Fibroblast of lung (primary cell): ENCODE measurements at regions not wholly inside any gene's neighbourhood (a gene's known extent, or its start where the extent isn't known, plus 50 kb on each side); places are given as distances from the start of the nearest gene placed in this dataset.

Experiments
- DNase-seq, 2 donors: peaks; one replicate each; pipeline versions ENCODE4 v3.0.0 to v3.0.0-alpha.2; 2010; ENCODE audit warnings: low read depth in 2 of 2
- H2AFZ ChIP-seq: 2 replicates; pipeline ENCODE4 v1.5.1; 2012; ENCODE audit warnings: low read length, control low read depth, inconsistent platforms
- H3K27ac ChIP-seq: 2 replicates; pipeline ENCODE4 v1.5.1; 2011; ENCODE audit warnings: low read length, control low read depth; ENCODE audit not compliant: insufficient read depth
- H3K27me3 ChIP-seq: 2 replicates; pipeline ENCODE4 v1.5.1; 2011; ENCODE audit warnings: mild to moderate bottlenecking, low read length; ENCODE audit not compliant: control insufficient read depth, insufficient read depth
- H3K36me3 ChIP-seq: 2 replicates; pipeline ENCODE4 v1.5.1; 2011; ENCODE audit warnings: low read length; ENCODE audit not compliant: control insufficient read depth, insufficient read depth
- H3K4me1 ChIP-seq: 2 replicates; pipeline ENCODE4 v1.5.1; 2011; ENCODE audit warnings: low read length; ENCODE audit not compliant: control insufficient read depth, insufficient read depth; ENCODE audit errors: extremely low read depth
- H3K4me2 ChIP-seq: 2 replicates; pipeline ENCODE4 v1.5.1; 2011; ENCODE audit warnings: low read length, control low read depth; ENCODE audit not compliant: insufficient read depth; ENCODE audit errors: extremely low read depth
- H3K4me3 ChIP-seq, 4 experiments: fragments of 200-600 bp in 1 of 4; sonication (generic) in 1 of 4; replicated peaks in 1 of 4; 2 replicates each; pipeline ENCODE4 v1.5.1; 2011 to 2016; ENCODE audit warnings: low read length in 4 of 4, low read depth in 3 of 4, mild to moderate bottlenecking in 3 of 4, control low read depth in 2 of 4, inconsistent platforms in 1 of 4, mixed read lengths in 1 of 4; ENCODE audit not compliant: insufficient read depth in 1 of 4; ENCODE audit errors: control extremely low read depth in 1 of 4
- H3K79me2 ChIP-seq: 2 replicates; pipeline ENCODE4 v1.5.1; 2012; ENCODE audit warnings: mild to moderate bottlenecking, low read length, inconsistent platforms; ENCODE audit not compliant: control insufficient read depth, insufficient read depth
- H3K9ac ChIP-seq: 2 replicates; pipeline ENCODE4 v1.5.1; 2011; ENCODE audit warnings: mild to moderate bottlenecking, low read length, control low read depth; ENCODE audit not compliant: insufficient read depth
- H3K9me3 ChIP-seq: 2 replicates; pipeline ENCODE4 v1.5.1; 2012; ENCODE audit warnings: low read depth, low read length; ENCODE audit not compliant: control insufficient read depth, insufficient read depth
- H4K20me1 ChIP-seq: 2 replicates; pipeline ENCODE4 v1.5.1; 2011; ENCODE audit warnings: low read length; ENCODE audit not compliant: control insufficient read depth, insufficient read depth; ENCODE audit errors: extremely low read depth
- EZH2 ChIP-seq: IDR thresholded peaks from 2 replicates; pipeline ENCODE4 v1.5.1; 2012; ENCODE audit warnings: low read length, control low read depth, mild to moderate bottlenecking; ENCODE audit errors: missing control alignments
- TF ChIP-seq, protein P1 (sequence below), 2 donors: IDR thresholded peaks in 1 of 2; conservative IDR thresholded peaks in 1 of 2; 1 replicate in 1 of 2; 2 replicates in 1 of 2; pipeline ENCODE4 v1.5.1; 2011 to 2012; ENCODE audit warnings: low read length in 2 of 2, control low read depth in 1 of 2, inconsistent platforms in 1 of 2, low read depth in 1 of 2, mild to moderate bottlenecking in 1 of 2

DNA sequence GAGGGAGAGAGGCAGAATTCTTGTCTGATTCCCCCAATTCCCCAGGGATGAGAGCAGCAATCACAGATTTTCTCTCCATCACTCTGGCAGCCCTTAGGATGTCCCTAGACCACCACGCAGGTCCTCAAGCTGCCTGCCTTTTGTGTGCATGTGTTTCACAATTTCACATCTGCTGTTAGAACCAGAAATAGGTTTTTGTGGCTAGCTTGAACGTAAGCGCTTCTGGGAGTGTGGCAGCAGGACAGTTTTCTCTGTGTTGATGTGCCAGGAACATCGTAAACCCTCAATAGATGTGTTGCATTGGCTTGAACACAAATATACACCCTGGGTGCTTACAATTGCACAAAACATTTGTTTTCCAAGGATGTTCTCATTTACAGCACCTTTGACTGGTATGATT lies 78.8 kb upstream of the TMTC4 start:
- Histone ChIP-seq H3K27me3 (no peaks in the 10 kb centered on the region), H3K4me2 (no peak overlapping the region), H3K9ac (no peak overlapping the region), H3K79me2 (no peaks in the 10 kb centered on the region), H3K4me1 (no peaks in the 10 kb centered on the region), H3K27ac (no peak overlapping the region), H3K36me3 (no peaks in the 10 kb centered on the region), H3K4me3 (no peak overlapping the region), H4K20me1 (no peaks in the 10 kb centered on the region), H3K9me3 (no peaks in the 10 kb centered on the region), H2AFZ (no peak overlapping the region)
- no peak for DNase-seq
- TF ChIP-seq, protein P1, sequence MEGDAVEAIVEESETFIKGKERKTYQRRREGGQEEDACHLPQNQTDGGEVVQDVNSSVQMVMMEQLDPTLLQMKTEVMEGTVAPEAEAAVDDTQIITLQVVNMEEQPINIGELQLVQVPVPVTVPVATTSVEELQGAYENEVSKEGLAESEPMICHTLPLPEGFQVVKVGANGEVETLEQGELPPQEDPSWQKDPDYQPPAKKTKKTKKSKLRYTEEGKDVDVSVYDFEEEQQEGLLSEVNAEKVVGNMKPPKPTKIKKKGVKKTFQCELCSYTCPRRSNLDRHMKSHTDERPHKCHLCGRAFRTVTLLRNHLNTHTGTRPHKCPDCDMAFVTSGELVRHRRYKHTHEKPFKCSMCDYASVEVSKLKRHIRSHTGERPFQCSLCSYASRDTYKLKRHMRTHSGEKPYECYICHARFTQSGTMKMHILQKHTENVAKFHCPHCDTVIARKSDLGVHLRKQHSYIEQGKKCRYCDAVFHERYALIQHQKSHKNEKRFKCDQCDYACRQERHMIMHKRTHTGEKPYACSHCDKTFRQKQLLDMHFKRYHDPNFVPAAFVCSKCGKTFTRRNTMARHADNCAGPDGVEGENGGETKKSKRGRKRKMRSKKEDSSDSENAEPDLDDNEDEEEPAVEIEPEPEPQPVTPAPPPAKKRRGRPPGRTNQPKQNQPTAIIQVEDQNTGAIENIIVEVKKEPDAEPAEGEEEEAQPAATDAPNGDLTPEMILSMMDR (conservative IDR thresholded peaks at IDR 0.05 in 1 of 2, IDR thresholded peaks at IDR 0.05 in 1 of 2; ENCODE audit: low read depth in 1 of 2, low read length in 2 of 2) = no peak
- TF ChIP-seq EZH2 = no peak

DNA sequence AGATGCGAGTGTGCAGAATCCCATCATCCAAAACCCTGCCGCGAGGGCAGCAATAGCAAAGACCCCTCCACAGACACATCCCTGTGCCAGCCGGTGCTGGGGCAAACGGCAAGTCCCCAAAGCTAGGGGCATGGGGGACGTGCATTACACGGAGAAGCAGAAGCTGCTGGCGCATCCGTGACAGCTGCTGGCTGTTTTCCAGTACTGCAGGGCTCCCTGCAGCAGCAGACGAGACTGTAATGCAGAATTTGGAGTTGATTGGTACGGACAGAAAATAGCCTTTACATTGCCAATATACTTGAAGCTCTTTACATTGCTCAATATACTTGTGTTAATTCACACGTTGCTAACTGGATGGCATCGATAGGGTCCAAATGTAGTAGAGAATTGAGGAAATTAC lies 77.2 kb upstream of the TMTC4 start:
- no peaks in the 10 kb centered on the region for H3K4me1 ChIP-seq
- DNase-seq = no peak
- TF ChIP-seq EZH2 = no peak
- TF ChIP-seq, protein P1 (conservative IDR thresholded peaks at IDR 0.05 in 1 of 2, IDR thresholded peaks at IDR 0.05 in 1 of 2; ENCODE audit: low read depth in 1 of 2, low read length in 2 of 2) = no peak
- H3K9ac ChIP-seq = no peak overlapping the region
- H3K4me2 ChIP-seq = no peak overlapping the region
- H3K27me3 ChIP-seq = no peaks in the 10 kb centered on the region
- no peaks in the 10 kb centered on the region for H3K79me2 ChIP-seq
- H2AFZ ChIP-seq = no peak overlapping the region
- no peak overlapping the region for H3K4me3 ChIP-seq
- H4K20me1 ChIP-seq = no peaks in the 10 kb centered on the region
- H3K9me3 ChIP-seq = no peaks in the 10 kb centered on the region
- no peaks in the 10 kb centered on the region for H3K36me3 ChIP-seq
- H3K27ac ChIP-seq = no peak overlapping the region

GRCh38 chr13:100746953-100747683 lies 72.5 kb upstream of the TMTC4 start:
- H3K79me2 ChIP-seq = no peaks in the 10 kb centered on the region

More at GRCh38 chr13:100746953-100747683, 72.5 kb upstream of the TMTC4 start:
- Histone ChIP-seq H3K4me2 (no peak overlapping the region), H3K4me1 (no peaks in the 10 kb centered on the region), H3K9ac (no peak overlapping the region), H4K20me1 (no peaks in the 10 kb centered on the region), H3K9me3 (no peaks in the 10 kb centered on the region), H3K36me3 (no peaks in the 10 kb centered on the region), H3K27ac (no peak overlapping the region), H3K27me3 (no peaks in the 10 kb centered on the region), H2AFZ (no peak overlapping the region), H3K4me3 (no peak overlapping the region)
- no peak for DNase-seq
- no peak for TF ChIP-seq EZH2
- TF ChIP-seq, protein P1 (conservative IDR thresholded peaks at IDR 0.05 in 1 of 2, IDR thresholded peaks at IDR 0.05 in 1 of 2; ENCODE audit: low read depth in 1 of 2, low read length in 2 of 2) = no peak
